ENCODE measurements at regions not wholly inside any gene's neighbourhood (a gene's known extent, or its start where the extent isn't known, plus 50 kb on each side); places are given as distances from the start of the nearest gene placed in this dataset.

GRCh38 chr9:108554831-108555230, 301.0 kb downstream of the ACTL7B start:
- TF ChIP-seq CTCF (IDR thresholded peaks at IDR 0.05) (no peak), EZH2 (IDR thresholded peaks at IDR 0.05; ENCODE audit: borderline replicate concordance, insufficient read depth, low read depth, low read length, poor library complexity, severe bottlenecking) (no peak)

Measured in B cell (primary cell).